Liver (tissue), 7 donors: ENCODE measurements at regions not wholly inside any gene's neighbourhood (a gene's known extent, or its start where the extent isn't known, plus 50 kb on each side); places are given as distances from the start of the nearest gene placed in this dataset.

Experiments used
- DNase-seq: peaks from one replicate; pipeline ENCODE4 v3.0.0-alpha.2; 2017; ENCODE audit warnings: low spot score
- H3K27ac ChIP-seq, 2 donors: one replicate each; pipeline ENCODE4 v1.7.0; 2013; ENCODE audit warnings: inconsistent platforms in 2 of 2, low read length in 2 of 2, control low read depth in 1 of 2, low read depth in 1 of 2, mild to moderate bottlenecking in 1 of 2
- H3K27me3 ChIP-seq, 4 donors: one replicate each; pipeline versions ENCODE4 v1.6.1 to v1.7.0; 2013; ENCODE audit warnings: low read length in 3 of 4, inconsistent platforms in 1 of 4, mild to moderate bottlenecking in 1 of 4, moderate library complexity in 1 of 4; ENCODE audit not compliant: control insufficient read depth in 4 of 4, insufficient read depth in 4 of 4
- H3K36me3 ChIP-seq, 4 donors: one replicate each; pipeline versions ENCODE4 v1.6.1 to v1.7.0; 2013; ENCODE audit warnings: low read length in 3 of 4, mild to moderate bottlenecking in 3 of 4, low read depth in 1 of 4, moderate library complexity in 1 of 4; ENCODE audit not compliant: control insufficient read depth in 4 of 4, insufficient read depth in 3 of 4
- H3K4me1 ChIP-seq, 4 donors: one replicate each; pipeline versions ENCODE4 v1.6.1 to v1.7.0; 2013; ENCODE audit warnings: low read length in 3 of 4, mild to moderate bottlenecking in 3 of 4, moderate library complexity in 1 of 4; ENCODE audit not compliant: control insufficient read depth in 4 of 4, insufficient read depth in 4 of 4
- H3K4me3 ChIP-seq, 3 donors: one replicate each; pipeline versions ENCODE4 v1.6.1 to v1.7.0; 2013; ENCODE audit warnings: low read length in 3 of 3, control low read depth in 1 of 3, low read depth in 1 of 3, mild to moderate bottlenecking in 1 of 3
- H3K9ac ChIP-seq, 2 donors: one replicate each; pipeline ENCODE4 v1.7.0; 2013; ENCODE audit warnings: low read length in 2 of 2, mild to moderate bottlenecking in 2 of 2, moderate library complexity in 2 of 2, control low read depth in 1 of 2, low read depth in 1 of 2
- H3K9me3 ChIP-seq, 4 donors: one replicate each; pipeline versions ENCODE4 v1.6.1 to v1.7.0; 2013; ENCODE audit warnings: low read length in 3 of 4; ENCODE audit not compliant: control insufficient read depth in 4 of 4
- EGR1 ChIP-seq, 2 donors: IDR thresholded peaks; 2 replicates each; pipeline ENCODE4 v1.6.1; 2016 to 2018; ENCODE audit warnings: antibody characterized with exemption in 2 of 2, low read depth in 2 of 2
- FOXA1 ChIP-seq: IDR thresholded peaks from 2 replicates; pipeline ENCODE4 v1.6.1; 2016; ENCODE audit warnings: antibody characterized with exemption
- FOXA2 ChIP-seq: IDR thresholded peaks from 2 replicates; pipeline ENCODE4 v1.6.1; 2016; ENCODE audit warnings: antibody characterized with exemption
- GABPA ChIP-seq, 2 donors: IDR thresholded peaks in 1 of 2; conservative IDR thresholded peaks in 1 of 2; 2 replicates each; pipeline ENCODE4 v1.6.1; 2016; ENCODE audit warnings: antibody characterized with exemption in 2 of 2, mild to moderate bottlenecking in 1 of 2, moderate library complexity in 1 of 2
- HNF4A ChIP-seq, 2 donors: conservative IDR thresholded peaks; 2 replicates each; pipeline ENCODE4 v1.6.1; 2016; ENCODE audit warnings: antibody characterized with exemption in 2 of 2, mild to moderate bottlenecking in 2 of 2
- HNF4G ChIP-seq: IDR thresholded peaks from 2 replicates; pipeline ENCODE4 v1.6.1; 2016; ENCODE audit warnings: antibody characterized with exemption
- JUND ChIP-seq, 2 donors: IDR thresholded peaks; 2 replicates each; pipeline ENCODE4 v1.6.1; 2016; ENCODE audit warnings: antibody characterized with exemption in 2 of 2
- NR2F2 ChIP-seq: IDR thresholded peaks from 2 replicates; pipeline ENCODE4 v1.6.1; 2016; ENCODE audit warnings: antibody characterized with exemption
- RAD21 ChIP-seq, 2 donors: IDR thresholded peaks; 2 replicates each; pipeline ENCODE4 v1.6.1; 2016; ENCODE audit warnings: antibody characterized with exemption in 2 of 2, mild to moderate bottlenecking in 2 of 2
- RXRA ChIP-seq, 2 donors: IDR thresholded peaks; 2 replicates each; pipeline ENCODE4 v1.6.1; 2017 to 2018; ENCODE audit warnings: antibody characterized with exemption in 2 of 2, mild to moderate bottlenecking in 1 of 2
- TAF1 ChIP-seq: conservative IDR thresholded peaks from 2 replicates; pipeline ENCODE4 v1.6.1; 2016; ENCODE audit warnings: antibody characterized with exemption, mild to moderate bottlenecking
- YY1 ChIP-seq: IDR thresholded peaks from 2 replicates; pipeline ENCODE4 v1.6.1; 2016; ENCODE audit warnings: antibody characterized with exemption, mild to moderate bottlenecking
- WGBS: extraction: QIAGEN DNeasy Blood & Tissue Kit; methylation state at CpG from one replicate; pipeline ENCODE4 v1.1.7; 2013; 5-methylcytosine and 5-hydroxymethylcytosine counted together
- TF ChIP-seq, protein P1 (sequence below): IDR thresholded peaks from 2 replicates; pipeline ENCODE4 v1.6.1; 2016; ENCODE audit warnings: antibody characterized with exemption
- TF ChIP-seq, protein P2 (sequence below): IDR thresholded peaks from 2 replicates; pipeline ENCODE4 v1.6.1; 2016; ENCODE audit warnings: antibody characterized with exemption
- TF ChIP-seq, protein P3 (sequence below): IDR thresholded peaks from 2 replicates; pipeline ENCODE4 v1.6.1; 2016; ENCODE audit warnings: antibody characterized with exemption
- TF ChIP-seq, protein P4 (sequence below): IDR thresholded peaks from 2 replicates; pipeline ENCODE4 v1.6.1; 2016; ENCODE audit warnings: antibody characterized with exemption, mild to moderate bottlenecking
- donor health status: healthy.
- donor health status: healthy.
- donor health status: healthy.
- donor health status: healthy.

DNA sequence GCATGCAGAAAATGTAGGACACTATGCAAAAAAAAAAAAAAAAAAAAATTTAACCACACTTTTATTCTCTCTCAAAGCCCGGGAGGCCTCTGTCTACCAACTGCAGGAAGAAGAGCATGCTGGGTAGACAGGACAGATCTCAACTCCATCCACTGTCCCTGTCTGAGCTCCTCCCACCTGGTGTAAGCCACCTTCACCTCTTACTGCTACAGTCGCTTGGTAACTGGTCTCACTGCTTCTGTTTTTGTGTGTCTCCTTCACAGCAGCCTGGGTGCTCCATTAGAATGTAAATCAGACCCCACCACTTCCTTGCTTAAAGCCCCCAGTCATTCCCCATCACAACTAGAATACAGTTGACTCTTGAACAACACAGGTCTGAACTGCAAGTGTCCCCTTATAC lies 115.1 kb upstream of the PROK2 start:
- H3K9me3 ChIP-seq = no peaks in the 10 kb centered on the region
- WGBS = 95% methylated on average over 2 of the region's 2 CpGs
- no peak overlapping the region for H3K9ac ChIP-seq
- H3K4me1 ChIP-seq = peaks cover 0 to 15% (median 11%) of the 10 kb centered on the region in 4 donors
- peaks cover 0 to 2% (median 0%) of the 10 kb centered on the region in 4 donors for H3K27me3 ChIP-seq
- no peak overlapping the region for H3K27ac ChIP-seq
- TF ChIP-seq, protein P1, sequence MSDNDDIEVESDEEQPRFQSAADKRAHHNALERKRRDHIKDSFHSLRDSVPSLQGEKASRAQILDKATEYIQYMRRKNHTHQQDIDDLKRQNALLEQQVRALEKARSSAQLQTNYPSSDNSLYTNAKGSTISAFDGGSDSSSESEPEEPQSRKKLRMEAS = no peak
- TF ChIP-seq HNF4A (conservative IDR thresholded peaks at IDR 0.05) (no peak), GABPA (IDR thresholded peaks at IDR 0.05 in 1 of 2, conservative IDR thresholded peaks at IDR 0.05 in 1 of 2) (no peak), EGR1 (IDR thresholded peaks at IDR 0.05; ENCODE audit: low read depth in 2 of 2) (no peak), TAF1 (no peak), NR2F2 (no peak)
- TF ChIP-seq, protein P2, sequence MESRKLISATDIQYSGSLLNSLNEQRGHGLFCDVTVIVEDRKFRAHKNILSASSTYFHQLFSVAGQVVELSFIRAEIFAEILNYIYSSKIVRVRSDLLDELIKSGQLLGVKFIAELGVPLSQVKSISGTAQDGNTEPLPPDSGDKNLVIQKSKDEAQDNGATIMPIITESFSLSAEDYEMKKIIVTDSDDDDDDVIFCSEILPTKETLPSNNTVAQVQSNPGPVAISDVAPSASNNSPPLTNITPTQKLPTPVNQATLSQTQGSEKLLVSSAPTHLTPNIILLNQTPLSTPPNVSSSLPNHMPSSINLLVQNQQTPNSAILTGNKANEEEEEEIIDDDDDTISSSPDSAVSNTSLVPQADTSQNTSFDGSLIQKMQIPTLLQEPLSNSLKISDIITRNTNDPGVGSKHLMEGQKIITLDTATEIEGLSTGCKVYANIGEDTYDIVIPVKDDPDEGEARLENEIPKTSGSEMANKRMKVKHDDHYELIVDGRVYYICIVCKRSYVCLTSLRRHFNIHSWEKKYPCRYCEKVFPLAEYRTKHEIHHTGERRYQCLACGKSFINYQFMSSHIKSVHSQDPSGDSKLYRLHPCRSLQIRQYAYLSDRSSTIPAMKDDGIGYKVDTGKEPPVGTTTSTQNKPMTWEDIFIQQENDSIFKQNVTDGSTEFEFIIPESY = no peak
- TF ChIP-seq, protein P3, sequence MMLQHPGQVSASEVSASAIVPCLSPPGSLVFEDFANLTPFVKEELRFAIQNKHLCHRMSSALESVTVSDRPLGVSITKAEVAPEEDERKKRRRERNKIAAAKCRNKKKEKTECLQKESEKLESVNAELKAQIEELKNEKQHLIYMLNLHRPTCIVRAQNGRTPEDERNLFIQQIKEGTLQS = no peak
- DNase-seq = no peak
- no peaks in the 10 kb centered on the region for H3K36me3 ChIP-seq
- no peak overlapping the region for H3K4me3 ChIP-seq

DNA sequence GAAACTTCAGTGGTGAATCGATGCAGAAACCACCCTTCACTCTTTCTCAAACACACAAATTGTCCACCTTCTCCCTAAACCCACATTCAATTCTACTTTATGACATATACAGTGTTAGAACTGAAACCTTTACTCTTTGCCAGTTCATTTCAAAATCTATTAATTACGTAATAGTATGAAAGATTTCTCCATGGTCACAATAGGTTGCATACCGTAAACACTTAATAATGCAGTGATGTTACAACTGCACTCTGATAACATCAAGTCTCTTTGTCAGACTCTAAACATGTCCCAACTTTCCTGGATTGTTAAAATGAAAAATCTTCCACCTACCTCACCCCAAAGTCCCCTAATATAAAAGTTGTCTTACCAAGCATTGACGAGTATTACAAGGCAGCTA lies 111.8 kb upstream of the PROK2 start:
- peaks cover 0 to 2% (median 0%) of the 10 kb centered on the region in 4 donors for H3K27me3 ChIP-seq
- no peaks in the 10 kb centered on the region for H3K4me1 ChIP-seq
- H3K9me3 ChIP-seq = no peaks in the 10 kb centered on the region
- TF ChIP-seq, protein P4, sequence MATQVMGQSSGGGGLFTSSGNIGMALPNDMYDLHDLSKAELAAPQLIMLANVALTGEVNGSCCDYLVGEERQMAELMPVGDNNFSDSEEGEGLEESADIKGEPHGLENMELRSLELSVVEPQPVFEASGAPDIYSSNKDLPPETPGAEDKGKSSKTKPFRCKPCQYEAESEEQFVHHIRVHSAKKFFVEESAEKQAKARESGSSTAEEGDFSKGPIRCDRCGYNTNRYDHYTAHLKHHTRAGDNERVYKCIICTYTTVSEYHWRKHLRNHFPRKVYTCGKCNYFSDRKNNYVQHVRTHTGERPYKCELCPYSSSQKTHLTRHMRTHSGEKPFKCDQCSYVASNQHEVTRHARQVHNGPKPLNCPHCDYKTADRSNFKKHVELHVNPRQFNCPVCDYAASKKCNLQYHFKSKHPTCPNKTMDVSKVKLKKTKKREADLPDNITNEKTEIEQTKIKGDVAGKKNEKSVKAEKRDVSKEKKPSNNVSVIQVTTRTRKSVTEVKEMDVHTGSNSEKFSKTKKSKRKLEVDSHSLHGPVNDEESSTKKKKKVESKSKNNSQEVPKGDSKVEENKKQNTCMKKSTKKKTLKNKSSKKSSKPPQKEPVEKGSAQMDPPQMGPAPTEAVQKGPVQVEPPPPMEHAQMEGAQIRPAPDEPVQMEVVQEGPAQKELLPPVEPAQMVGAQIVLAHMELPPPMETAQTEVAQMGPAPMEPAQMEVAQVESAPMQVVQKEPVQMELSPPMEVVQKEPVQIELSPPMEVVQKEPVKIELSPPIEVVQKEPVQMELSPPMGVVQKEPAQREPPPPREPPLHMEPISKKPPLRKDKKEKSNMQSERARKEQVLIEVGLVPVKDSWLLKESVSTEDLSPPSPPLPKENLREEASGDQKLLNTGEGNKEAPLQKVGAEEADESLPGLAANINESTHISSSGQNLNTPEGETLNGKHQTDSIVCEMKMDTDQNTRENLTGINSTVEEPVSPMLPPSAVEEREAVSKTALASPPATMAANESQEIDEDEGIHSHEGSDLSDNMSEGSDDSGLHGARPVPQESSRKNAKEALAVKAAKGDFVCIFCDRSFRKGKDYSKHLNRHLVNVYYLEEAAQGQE = no peak
- TF ChIP-seq GABPA (IDR thresholded peaks at IDR 0.05 in 1 of 2, conservative IDR thresholded peaks at IDR 0.05 in 1 of 2) (no peak), YY1 (no peak), FOXA2 (no peak), NR2F2 (no peak), HNF4A (conservative IDR thresholded peaks at IDR 0.05) (no peak), HNF4G (no peak), RAD21 (IDR thresholded peaks at IDR 0.05) (no peak), FOXA1 (no peak), RXRA (IDR thresholded peaks at IDR 0.05) (no peak), JUND (IDR thresholded peaks at IDR 0.05) (no peak)
- TF ChIP-seq, protein P1 = no peak
- TF ChIP-seq, protein P3 = no peak
- TF ChIP-seq, protein P2 = no peak
- DNase-seq = no peak
- 66% methylated on average over 4 of the region's 4 CpGs for WGBS
- H3K36me3 ChIP-seq = no peaks in the 10 kb centered on the region
- H3K9ac ChIP-seq = no peak overlapping the region
- no peak overlapping the region for H3K27ac ChIP-seq
- no peak overlapping the region for H3K4me3 ChIP-seq
